Mesendoderm (in vitro differentiated cells): ENCODE measurements at regions not wholly inside any gene's neighbourhood (a gene's known extent, or its start where the extent isn't known, plus 50 kb on each side); places are given as distances from the start of the nearest gene placed in this dataset.
A peak's percentile ranks its signal among the peaks of the same experiment; 100 is the strongest.

Experiments
- DNase-seq: peaks from one replicate; pipeline ENCODE4 v3.0.0; 2013
- H2AK5ac ChIP-seq: 2 replicates; pipeline ENCODE4 v1.6.1; 2013; ENCODE audit warnings: low read length, inconsistent platforms
- H2BK120ac ChIP-seq: 2 replicates; pipeline ENCODE4 v1.6.1; 2013; ENCODE audit warnings: low read depth, mild to moderate bottlenecking, low read length, moderate library complexity, mixed read lengths
- H2BK15ac ChIP-seq: replicated peaks from 2 replicates; pipeline ENCODE4 v1.6.1; 2013; ENCODE audit warnings: low read depth, mild to moderate bottlenecking, moderate library complexity
- H2BK5ac ChIP-seq: 2 replicates; pipeline ENCODE4 v1.6.1; 2013; ENCODE audit warnings: low read length, inconsistent platforms
- H3K18ac ChIP-seq: 2 replicates; pipeline ENCODE4 v1.6.1; 2013; ENCODE audit warnings: mild to moderate bottlenecking, low read length, mixed read lengths
- H3K23ac ChIP-seq: one replicate; pipeline ENCODE4 v1.6.1; 2013; ENCODE audit warnings: low read length
- H3K27ac ChIP-seq: 2 replicates; pipeline ENCODE4 v1.5.1; 2013; ENCODE audit warnings: low read depth, mild to moderate bottlenecking, inconsistent platforms, low read length, moderate library complexity
- H3K27me3 ChIP-seq: 2 replicates; pipeline ENCODE4 v1.6.1; 2013; ENCODE audit warnings: low read length, control low read depth, mild to moderate bottlenecking, inconsistent platforms; ENCODE audit not compliant: insufficient read depth, poor library complexity
- H3K36me3 ChIP-seq: 2 replicates; pipeline ENCODE4 v1.6.1; 2013; ENCODE audit warnings: low read length, inconsistent platforms; ENCODE audit not compliant: control insufficient read depth, insufficient read depth
- H3K4ac ChIP-seq: one replicate; pipeline ENCODE4 v1.6.1; 2013; ENCODE audit warnings: low read depth, mild to moderate bottlenecking, low read length, moderate library complexity
- H3K4me1 ChIP-seq: 2 replicates; pipeline ENCODE4 v1.6.1; 2013; ENCODE audit warnings: low read depth, low read length, inconsistent platforms; ENCODE audit not compliant: control insufficient read depth
- H3K4me2 ChIP-seq: 2 replicates; pipeline ENCODE4 v1.6.1; 2013; ENCODE audit warnings: low read length
- H3K4me3 ChIP-seq: 2 replicates; pipeline ENCODE4 v1.5.1; 2013; ENCODE audit warnings: mild to moderate bottlenecking, low read length
- H3K56ac ChIP-seq: one replicate; pipeline ENCODE4 v1.6.1; 2013; ENCODE audit warnings: low read length
- H3K79me1 ChIP-seq: 2 replicates; pipeline ENCODE4 v1.6.1; 2013; ENCODE audit warnings: low read length, inconsistent platforms
- H3K79me2 ChIP-seq: 2 replicates; pipeline ENCODE4 v1.6.1; 2013; ENCODE audit warnings: mild to moderate bottlenecking, low read length; ENCODE audit not compliant: control insufficient read depth, insufficient read depth
- H3K9ac ChIP-seq: 2 replicates; pipeline ENCODE4 v1.6.1; 2013; ENCODE audit warnings: low read length, inconsistent platforms
- H4K5ac ChIP-seq: one replicate; pipeline ENCODE4 v1.6.1; 2013; ENCODE audit warnings: low read length
- H4K8ac ChIP-seq: one replicate; pipeline ENCODE4 v1.6.1; 2013; ENCODE audit warnings: low read depth, mild to moderate bottlenecking, control low read depth, low read length, moderate library complexity
- WGBS: extraction: QIAGEN DNeasy Blood & Tissue Kit; methylation state at CpG from one replicate; pipeline ENCODE4 v1.1.7; 2013; ENCODE audit warnings: low lambda C conversion rate, missing lambda C conversion rate; ENCODE audit not compliant: insufficient coverage; ENCODE audit errors: extremely low coverage; 5-methylcytosine and 5-hydroxymethylcytosine counted together

DNA sequence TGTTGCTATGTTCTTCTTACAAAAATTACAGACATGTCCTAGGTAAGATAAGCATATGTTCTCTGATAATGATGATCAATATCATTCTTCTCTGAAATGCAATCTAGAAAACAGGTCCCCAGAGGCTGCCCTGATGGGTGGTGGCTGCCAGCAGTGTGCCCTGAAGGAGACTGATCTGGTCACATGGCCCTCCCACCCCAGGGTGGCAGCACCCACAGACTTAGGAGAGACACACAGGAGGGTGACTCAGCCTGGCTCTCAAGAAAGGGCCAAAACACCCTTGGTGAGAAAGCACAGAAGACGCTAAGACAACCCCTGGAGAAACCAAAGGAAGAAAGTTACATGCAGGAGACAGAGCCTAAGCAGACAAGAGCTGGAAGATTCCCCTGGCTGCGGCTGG is 203.7 kb downstream of the TJP1 start:
- no peak overlapping the region for H3K18ac ChIP-seq
- H2BK120ac ChIP-seq, result no peak overlapping the region
- H3K27ac ChIP-seq, result no peak overlapping the region
- no peak overlapping the region for H2AK5ac ChIP-seq
- no peak overlapping the region for H4K5ac ChIP-seq
- H3K79me1 ChIP-seq, result no peaks in the 10 kb centered on the region
- H3K23ac ChIP-seq, result no peak overlapping the region
- H3K36me3 ChIP-seq, result no peaks in the 10 kb centered on the region
- H3K4me3 ChIP-seq, result no peak overlapping the region
- H3K79me2 ChIP-seq, result no peaks in the 10 kb centered on the region
- H2BK5ac ChIP-seq, result no peak overlapping the region
- no peaks in the 10 kb centered on the region for H3K27me3 ChIP-seq
- no peak overlapping the region for H2BK15ac ChIP-seq
- H3K4me1 ChIP-seq, result no peaks in the 10 kb centered on the region
- H3K4ac ChIP-seq, result no peak overlapping the region
- no CpG with 5 or more reads among the region's 2 CpGs for WGBS
- no peak for DNase-seq
- no peak overlapping the region for H4K8ac ChIP-seq
- H3K56ac ChIP-seq, result no peak overlapping the region
- no peak overlapping the region for H3K4me2 ChIP-seq
- H3K9ac ChIP-seq, result no peak overlapping the region

DNA sequence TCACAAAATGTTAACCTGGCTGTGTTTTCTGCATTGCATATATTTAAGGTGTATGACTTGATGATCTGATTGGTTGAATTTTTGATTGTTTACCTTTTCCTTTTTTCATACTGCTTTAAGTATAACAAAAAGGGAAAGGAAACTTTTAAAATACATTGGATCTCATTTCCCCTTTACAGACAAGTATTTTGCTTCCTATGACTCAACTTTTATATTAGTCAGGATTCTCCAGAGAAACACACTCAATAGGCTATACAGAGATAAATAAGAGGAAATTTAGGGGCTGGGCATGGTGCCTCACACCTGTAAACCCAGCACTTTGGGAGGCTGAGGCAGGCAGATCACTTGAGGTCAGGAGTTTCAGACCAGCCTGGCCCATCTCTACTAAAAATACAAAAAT is 205.8 kb downstream of the TJP1 start:
- Histone ChIP-seq H2AK5ac (no peak overlapping the region), H2BK5ac (no peak overlapping the region), H3K36me3 (no peaks in the 10 kb centered on the region), H3K27ac (no peak overlapping the region), H4K8ac (no peak overlapping the region), H3K56ac (no peak overlapping the region), H3K4me1 (peaks cover 5% of the 10 kb centered on the region), H3K4me2 (no peak overlapping the region), H2BK15ac (no peak overlapping the region), H3K4ac (no peak overlapping the region), H3K79me2 (no peaks in the 10 kb centered on the region), H4K5ac (no peak overlapping the region), H3K9ac (no peak overlapping the region), H3K23ac (no peak overlapping the region), H3K79me1 (no peaks in the 10 kb centered on the region), H2BK120ac (no peak overlapping the region), H3K27me3 (no peaks in the 10 kb centered on the region), H3K18ac (no peak overlapping the region), H3K4me3 (no peak overlapping the region)
- DNase-seq, result no peak

DNA sequence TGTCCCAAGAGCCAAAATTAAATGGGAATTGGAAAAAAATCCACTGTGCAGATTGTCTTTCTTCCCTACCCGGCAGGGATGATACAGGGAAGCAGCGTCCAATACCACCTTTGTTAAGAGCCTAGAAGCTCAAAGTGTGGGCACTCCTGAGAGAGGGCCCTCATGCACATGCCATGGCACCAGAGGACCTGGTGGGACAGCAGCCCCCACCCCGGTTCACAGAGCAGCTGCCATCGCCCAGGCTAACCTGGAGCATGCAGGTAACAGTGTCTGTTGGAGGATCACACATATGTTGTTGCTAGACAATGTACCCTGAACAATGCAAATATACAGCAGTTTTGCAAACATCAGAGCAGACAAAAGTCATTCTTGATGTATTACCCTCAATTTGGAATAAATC is 206.5 kb downstream of the TJP1 start:
- no peaks in the 10 kb centered on the region for H3K27me3 ChIP-seq
- no CpG with 5 or more reads among the region's 4 CpGs for WGBS
- no peaks in the 10 kb centered on the region for H3K36me3 ChIP-seq
- H3K4me2 ChIP-seq, result no peak overlapping the region
- H3K4me1 ChIP-seq, result peaks cover 5% of the 10 kb centered on the region
- no peaks in the 10 kb centered on the region for H3K79me2 ChIP-seq
- H2BK5ac ChIP-seq, result no peak overlapping the region
- no peaks in the 10 kb centered on the region for H3K79me1 ChIP-seq
- DNase-seq, result no peak
- no peak overlapping the region for H3K27ac ChIP-seq
- H3K56ac ChIP-seq, result no peak overlapping the region
- H2AK5ac ChIP-seq, result no peak overlapping the region
- H3K9ac ChIP-seq, result no peak overlapping the region
- no peak overlapping the region for H3K23ac ChIP-seq
- no peak overlapping the region for H3K4me3 ChIP-seq
- H3K4ac ChIP-seq, result no peak overlapping the region
- H2BK15ac ChIP-seq, result no peak overlapping the region
- H2BK120ac ChIP-seq, result no peak overlapping the region
- no peak overlapping the region for H3K18ac ChIP-seq
- no peak overlapping the region for H4K8ac ChIP-seq
- no peak overlapping the region for H4K5ac ChIP-seq

DNA sequence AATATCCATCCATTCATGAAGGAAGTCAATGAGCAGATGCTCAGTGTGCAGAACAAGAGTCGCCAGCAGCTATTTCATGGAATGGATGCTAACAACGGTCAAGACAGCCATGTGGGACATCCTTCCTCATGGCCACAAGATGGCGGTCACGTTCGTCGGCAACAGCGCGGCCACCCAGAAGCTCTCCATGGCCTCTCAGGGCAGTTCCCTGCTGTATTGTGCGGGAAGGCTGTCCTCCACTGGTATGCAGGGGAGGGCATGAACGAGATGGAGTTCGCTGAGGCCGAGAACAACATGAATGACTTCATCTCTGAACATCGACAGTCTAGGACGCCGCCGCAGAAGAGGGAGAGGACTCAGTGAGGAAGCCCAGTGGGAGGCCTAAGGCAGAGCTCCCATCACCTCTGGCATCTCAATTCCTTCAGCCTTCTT is 208.3 kb downstream of the TJP1 start:
- Histone ChIP-seq H3K27me3 (no peaks in the 10 kb centered on the region), H3K36me3 (no peaks in the 10 kb centered on the region), H3K9ac (no peak overlapping the region), H2BK120ac (no peak overlapping the region), H2AK5ac (no peak overlapping the region), H3K79me1 (no peaks in the 10 kb centered on the region), H3K27ac (no peak overlapping the region), H3K4me3 (no peak overlapping the region), H2BK15ac (no peak overlapping the region), H3K4ac (no peak overlapping the region), H3K18ac (no peak overlapping the region), H3K79me2 (no peaks in the 10 kb centered on the region), H3K4me1 (peaks cover 9% of the 10 kb centered on the region), H3K23ac (no peak overlapping the region), H4K8ac (no peak overlapping the region), H3K56ac (no peak overlapping the region), H2BK5ac (no peak overlapping the region), H3K4me2 (no peak overlapping the region), H4K5ac (no peak overlapping the region)
- DNase-seq, result peak; percentile 68
- no CpG with 5 or more reads among the region's 16 CpGs for WGBS

DNA sequence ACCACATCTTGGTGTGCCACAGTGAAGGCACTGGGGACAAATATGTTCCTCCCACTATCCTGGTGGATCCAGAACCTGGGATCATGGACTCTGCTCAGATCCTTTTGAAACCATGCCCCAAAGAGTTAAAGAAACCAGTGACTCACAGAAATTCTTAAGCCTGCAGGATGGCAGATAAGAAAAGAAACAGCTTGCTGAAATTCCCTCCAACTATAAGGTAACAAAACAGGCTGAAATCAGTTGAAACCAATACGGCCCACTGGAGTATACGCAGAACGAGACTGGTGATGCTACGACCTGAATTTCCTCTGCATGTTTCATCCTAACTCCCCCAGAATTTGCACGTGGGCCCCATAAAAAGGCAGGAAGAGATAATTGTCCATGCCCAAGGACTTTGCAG is 209.6 kb downstream of the TJP1 start:
- no peak overlapping the region for H3K4ac ChIP-seq
- no peak overlapping the region for H3K4me2 ChIP-seq
- no peak overlapping the region for H2BK15ac ChIP-seq
- no peaks in the 10 kb centered on the region for H3K36me3 ChIP-seq
- H3K79me1 ChIP-seq, result no peaks in the 10 kb centered on the region
- H3K79me2 ChIP-seq, result no peaks in the 10 kb centered on the region
- peak overlapping the region; percentile 44 for H3K18ac ChIP-seq
- no peak overlapping the region for H3K9ac ChIP-seq
- peaks cover 9% of the 10 kb centered on the region for H3K4me1 ChIP-seq
- no peak overlapping the region for H2AK5ac ChIP-seq
- no peak overlapping the region for H2BK120ac ChIP-seq
- H3K27ac ChIP-seq, result no peak overlapping the region
- H4K8ac ChIP-seq, result no peak overlapping the region
- no peak overlapping the region for H3K56ac ChIP-seq
- no peak overlapping the region for H2BK5ac ChIP-seq
- no peaks in the 10 kb centered on the region for H3K27me3 ChIP-seq
- DNase-seq, result peak; percentile 79
- H3K23ac ChIP-seq, result no peak overlapping the region
- H4K5ac ChIP-seq, result no peak overlapping the region
- no peak overlapping the region for H3K4me3 ChIP-seq
- WGBS, result no CpG with 5 or more reads among the region's 5 CpGs

DNA sequence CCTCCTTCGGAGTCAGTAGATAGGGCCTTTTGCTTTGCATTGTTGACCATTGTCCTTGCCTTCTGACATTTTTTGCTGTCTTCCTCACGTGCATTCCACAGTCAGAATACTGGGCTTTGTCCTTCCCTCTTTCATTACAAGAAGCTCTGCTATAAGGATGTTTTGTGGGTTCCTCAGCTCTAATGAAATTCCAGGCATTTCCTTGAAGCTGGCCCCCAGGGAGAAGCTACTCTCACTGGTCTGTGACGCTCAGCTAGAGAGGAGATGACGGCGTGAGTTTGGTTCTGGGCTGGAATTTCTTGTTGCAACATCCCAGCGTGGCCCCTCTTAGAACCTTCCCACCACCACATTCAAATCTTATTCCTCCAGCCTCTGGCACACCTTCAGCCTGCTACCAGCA is 210.2 kb downstream of the TJP1 start:
- H3K4me1 ChIP-seq, result peaks cover 9% of the 10 kb centered on the region
- H3K56ac ChIP-seq, result no peak overlapping the region
- no peak overlapping the region for H2BK15ac ChIP-seq
- H2BK120ac ChIP-seq, result no peak overlapping the region
- H3K23ac ChIP-seq, result no peak overlapping the region
- H3K79me2 ChIP-seq, result no peaks in the 10 kb centered on the region
- H3K18ac ChIP-seq, result peak overlapping the region; percentile 44
- no peak overlapping the region for H4K5ac ChIP-seq
- DNase-seq, result peak; percentile 92
- no peaks in the 10 kb centered on the region for H3K79me1 ChIP-seq
- no peaks in the 10 kb centered on the region for H3K27me3 ChIP-seq
- no peak overlapping the region for H3K27ac ChIP-seq
- H2BK5ac ChIP-seq, result no peak overlapping the region
- H4K8ac ChIP-seq, result no peak overlapping the region
- H2AK5ac ChIP-seq, result no peak overlapping the region
- H3K36me3 ChIP-seq, result no peaks in the 10 kb centered on the region
- H3K9ac ChIP-seq, result no peak overlapping the region
- H3K4ac ChIP-seq, result no peak overlapping the region
- no peak overlapping the region for H3K4me3 ChIP-seq
- no peak overlapping the region for H3K4me2 ChIP-seq
- WGBS, result no CpG with 5 or more reads among the region's 6 CpGs
